Spleen (tissue), 7 donors: ENCODE measurements at regions not wholly inside any gene's neighbourhood (a gene's known extent, or its start where the extent isn't known, plus 50 kb on each side); places are given as distances from the start of the nearest gene placed in this dataset.

Experiments used
- CTCF ChIP-seq, 11 experiments: fragments of 200-600 bp in 7 of 11; fragments of 450-650 bp in 4 of 11; sonication (generic) in 4 of 11; IDR thresholded peaks in 8 of 11; conservative IDR thresholded peaks in 3 of 11; 1 replicate in 7 of 11; 2 replicates in 4 of 11; pipeline versions ENCODE4 v1.4.0 to v1.8.0; 2016 to 2021; ENCODE audit warnings: antibody characterized with exemption in 11 of 11, inconsistent platforms in 4 of 11, mild to moderate bottlenecking in 1 of 11
- POLR2A ChIP-seq, 3 donors: fragments of 450-650 bp; IDR thresholded peaks; one replicate each; pipeline ENCODE4 v1.5.1; 2017; ENCODE audit warnings: antibody characterized with exemption in 3 of 3, mild to moderate bottlenecking in 1 of 3
- POLR2AphosphoS5 ChIP-seq, 3 donors: sonication (generic); formaldehyde crosslinking; IDR thresholded peaks; one replicate each; pipeline ENCODE4 v1.5.1; 2017; ENCODE audit warnings: antibody characterized with exemption in 3 of 3
- donor health status: DM: no; HTN: no; CAD: no; lungs with moderate emphysema.
- donor health status: DM: no; HTN: no; CAD: no.
- donor health status: DM: no; HTN: no; CAD: no.

- TF ChIP-seq POLR2AphosphoS5 (IDR thresholded peaks at IDR 0.05): no peak
- TF ChIP-seq CTCF (IDR thresholded peaks at IDR 0.05 in 8 of 11, conservative IDR thresholded peaks at IDR 0.05 in 3 of 11): no peak
- no peak for TF ChIP-seq POLR2A (IDR thresholded peaks at IDR 0.05)
Observed at GRCh38 chr6:15943423-15943822, 185.5 kb upstream of the MYLIP start.
